ENCODE measurements at regions not wholly inside any gene's neighbourhood (a gene's known extent, or its start where the extent isn't known, plus 50 kb on each side); places are given as distances from the start of the nearest gene placed in this dataset.

- TF ChIP-seq ZNF274 (IDR thresholded peaks at IDR 0.05; ENCODE audit: low read depth, low read length) = no peak
- H3K4me3 ChIP-seq (ENCODE audit: low read length) = no peak overlapping the region
These were observed 242.7 kb upstream of the ZSWIM2 start for GRCh38 chr2:187091664-187092063.

GRCh38 chr2:187084524-187084923 lies 235.6 kb upstream of the ZSWIM2 start:
- TF ChIP-seq ZNF274 (IDR thresholded peaks at IDR 0.05; ENCODE audit: low read depth, low read length) = no peak

DNA sequence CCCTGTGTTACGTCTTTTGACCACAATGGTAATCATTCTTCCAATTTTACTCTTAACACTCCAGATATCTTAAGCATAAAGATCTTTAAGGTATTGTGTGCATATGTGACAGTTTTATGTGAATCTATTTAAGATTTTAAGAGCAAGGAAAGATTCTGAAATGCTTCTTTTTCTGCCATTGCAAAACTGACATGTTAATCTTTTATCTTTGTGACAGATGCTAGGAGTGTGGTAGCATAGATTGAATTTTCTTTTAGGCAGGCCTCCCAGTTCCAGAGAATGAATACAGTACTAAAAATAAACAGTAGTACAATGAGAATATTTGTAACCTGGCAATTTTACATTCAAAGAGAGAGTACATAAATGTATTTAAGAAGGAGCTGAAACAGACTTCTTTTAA lies 232.5 kb upstream of the ZSWIM2 start:
- no peak overlapping the region for H3K4me3 ChIP-seq (ENCODE audit: low read length)
- TF ChIP-seq ZNF274 (IDR thresholded peaks at IDR 0.05; ENCODE audit: low read depth, low read length) = no peak

More at GRCh38 chr2:187084524-187084923, 235.6 kb upstream of the ZSWIM2 start:
- no peak overlapping the region for H3K4me3 ChIP-seq (ENCODE audit: low read length)

DNA sequence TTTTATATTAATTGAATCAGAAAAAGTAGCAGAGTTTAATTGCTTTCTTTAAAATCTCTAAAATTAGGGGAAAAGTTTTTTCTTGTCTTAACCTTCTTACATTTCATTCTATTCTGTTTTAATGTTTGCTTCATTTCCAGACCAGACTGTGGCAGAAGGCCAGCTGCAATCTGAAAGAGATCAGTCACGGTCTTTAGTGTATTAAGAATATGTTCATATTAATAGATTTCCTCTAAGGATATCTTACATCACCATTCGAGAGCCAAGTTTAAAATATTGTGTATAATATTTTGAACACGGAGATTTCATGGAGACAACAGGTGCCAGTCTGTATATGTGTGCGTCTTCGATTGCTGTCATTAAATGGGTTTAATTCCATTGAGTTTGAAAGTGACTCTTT lies 230.9 kb upstream of the ZSWIM2 start:
- TF ChIP-seq ZNF274 (IDR thresholded peaks at IDR 0.05; ENCODE audit: low read depth, low read length) = no peak
- H3K4me3 ChIP-seq (ENCODE audit: low read length) = no peak overlapping the region

DNA sequence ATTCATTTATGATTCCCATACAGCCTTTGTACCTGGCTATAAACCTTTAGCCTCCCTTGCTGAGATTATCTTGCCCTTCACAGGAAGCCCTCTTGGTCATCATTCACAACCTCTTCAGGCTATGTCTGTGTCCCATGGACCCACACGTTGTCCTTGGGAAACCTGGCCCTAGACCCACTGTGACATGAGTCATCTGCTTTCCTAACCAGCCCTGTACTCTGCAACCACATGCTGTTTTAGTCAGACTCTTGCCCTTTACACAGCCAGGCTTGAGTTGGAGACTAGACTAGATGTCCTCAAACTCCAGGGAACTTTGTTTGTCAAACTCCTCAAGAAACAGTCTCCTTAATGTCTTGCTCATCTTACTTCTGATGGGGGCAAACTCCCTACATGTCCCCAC lies 229.3 kb upstream of the ZSWIM2 start:
- no peak overlapping the region for H3K4me3 ChIP-seq (ENCODE audit: low read length)
- TF ChIP-seq ZNF274 (IDR thresholded peaks at IDR 0.05; ENCODE audit: low read depth, low read length) = no peak

DNA sequence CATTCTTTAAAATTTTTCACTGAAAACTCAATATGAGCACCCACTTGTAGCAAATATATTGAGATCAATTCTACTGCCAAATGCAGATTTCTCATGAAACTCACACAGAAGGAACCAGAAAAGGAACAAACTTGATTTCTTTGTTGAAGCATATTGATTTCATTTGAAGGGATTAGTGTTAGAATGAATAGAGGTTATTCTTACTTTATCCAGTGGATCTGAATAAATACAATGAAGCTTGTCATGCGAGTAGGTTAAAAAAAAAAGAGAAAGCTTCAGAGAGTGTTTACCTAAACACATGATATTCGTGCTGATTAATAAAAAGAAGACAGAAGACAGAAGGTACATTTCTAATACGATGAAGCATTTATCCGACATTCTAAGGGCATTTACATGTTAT lies 226.7 kb upstream of the ZSWIM2 start:
- H3K4me3 ChIP-seq (ENCODE audit: low read length) = no peak overlapping the region
- no peak for TF ChIP-seq ZNF274 (IDR thresholded peaks at IDR 0.05; ENCODE audit: low read depth, low read length)

DNA sequence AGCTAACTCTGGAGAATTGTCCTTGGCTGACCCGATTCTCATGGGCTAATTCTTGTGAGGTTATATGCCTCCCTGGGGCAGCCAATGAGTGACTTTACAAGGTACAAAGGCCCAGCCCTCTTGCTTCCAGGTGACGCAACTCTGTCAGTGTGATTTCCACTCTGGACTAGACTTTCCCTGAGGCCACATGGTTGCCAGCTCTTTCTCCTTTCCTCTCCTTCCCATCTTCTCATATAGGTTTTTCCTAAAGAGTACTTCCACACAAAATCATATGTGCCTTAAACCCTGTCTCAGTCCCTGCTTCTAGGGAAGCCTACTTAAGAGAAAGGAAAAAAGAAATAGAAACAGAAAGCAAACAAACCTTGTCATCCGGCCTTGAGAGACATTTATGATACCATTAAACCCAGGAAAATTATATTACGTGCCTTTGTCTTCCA lies 226.2 kb upstream of the ZSWIM2 start:
- TF ChIP-seq ZNF274 (IDR thresholded peaks at IDR 0.05; ENCODE audit: low read depth, low read length) = no peak
- no peak overlapping the region for H3K4me3 ChIP-seq (ENCODE audit: low read length)

DNA sequence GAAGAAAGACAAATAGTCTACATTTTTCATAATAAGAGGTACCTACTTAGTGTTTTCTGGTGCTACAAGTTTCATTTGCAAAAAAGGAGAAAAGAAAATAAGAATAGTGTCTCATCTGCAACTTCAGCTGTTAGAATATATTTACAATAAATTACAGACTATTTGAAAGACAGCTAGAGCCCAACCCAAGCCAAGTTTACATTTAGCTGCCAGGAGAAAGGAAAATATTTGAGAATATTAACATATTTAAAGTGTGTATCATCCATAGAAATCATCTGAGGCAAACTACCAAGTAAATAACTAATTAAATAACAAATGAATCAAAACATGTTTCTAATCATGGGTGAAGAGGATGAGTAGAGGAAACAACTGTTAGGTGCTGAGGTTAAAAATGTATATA lies 209.2 kb upstream of the ZSWIM2 start:
- TF ChIP-seq ZNF274 (IDR thresholded peaks at IDR 0.05; ENCODE audit: low read depth, low read length) = no peak

DNA sequence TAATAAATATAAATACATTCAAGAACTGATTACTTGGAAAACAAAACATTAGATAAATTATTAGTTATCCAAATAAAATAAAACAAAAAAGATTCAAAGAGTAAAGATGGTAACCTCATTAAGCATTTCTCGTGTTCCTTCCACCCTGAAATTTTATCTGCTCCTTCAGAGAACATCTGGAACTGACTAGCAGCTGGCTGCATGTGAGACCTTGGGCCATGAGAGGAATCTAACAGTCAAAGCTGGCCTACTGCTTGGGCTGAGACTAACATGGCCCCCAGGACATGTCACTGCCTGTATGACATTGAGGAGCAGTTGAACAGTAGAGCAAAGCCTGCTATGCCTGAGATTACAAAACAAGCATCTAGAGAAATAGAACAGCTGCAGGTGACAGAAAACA lies 208.5 kb upstream of the ZSWIM2 start:
- no peak for TF ChIP-seq ZNF274 (IDR thresholded peaks at IDR 0.05; ENCODE audit: low read depth, low read length)
- H3K4me3 ChIP-seq (ENCODE audit: low read length) = no peak overlapping the region

More for the DNA sequence above, 209.2 kb upstream of the ZSWIM2 start:
- H3K4me3 ChIP-seq (ENCODE audit: low read length) = no peak overlapping the region

DNA sequence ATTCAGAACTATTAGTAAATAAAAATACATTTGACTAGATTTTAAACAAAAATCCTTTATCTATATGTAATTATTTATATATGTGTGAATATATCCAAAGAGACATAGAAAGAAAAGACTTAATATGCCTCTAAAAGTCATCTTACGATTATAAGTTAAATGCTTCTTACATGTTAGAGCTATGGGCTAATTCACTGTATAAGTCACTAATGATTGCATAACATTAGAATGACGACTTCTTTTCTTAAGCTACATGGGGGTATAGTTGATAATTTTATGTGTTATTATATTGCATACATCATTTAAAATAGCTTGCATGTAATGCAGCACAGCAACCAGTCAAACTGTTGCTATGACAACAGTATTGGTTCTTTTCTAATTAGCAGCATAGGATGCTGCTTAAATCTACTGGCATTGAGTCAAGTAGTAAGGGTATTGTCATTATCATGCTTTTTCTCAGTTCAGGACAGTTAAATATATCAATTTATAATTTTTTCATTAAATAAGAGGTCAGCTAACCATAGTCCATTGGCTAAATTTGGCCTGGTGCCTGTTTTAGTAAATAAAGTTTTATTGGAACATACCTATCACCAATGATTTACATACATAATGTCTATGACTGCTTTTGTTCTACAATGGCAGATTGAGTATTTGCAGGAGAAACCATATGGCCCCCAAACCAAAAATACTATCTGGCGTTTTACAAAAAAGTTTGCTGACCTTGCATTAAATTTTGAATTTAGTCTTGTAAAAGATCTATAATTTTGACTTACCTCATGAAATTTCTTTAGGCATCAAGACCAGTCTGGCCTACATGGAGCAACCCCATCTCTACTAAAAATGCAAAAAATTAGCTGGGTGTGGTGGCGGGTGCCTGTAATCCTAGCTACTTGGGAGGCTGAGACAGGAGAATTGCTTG lies 207.7 kb upstream of the ZSWIM2 start:
- no peak for TF ChIP-seq ZNF274 (IDR thresholded peaks at IDR 0.05; ENCODE audit: low read depth, low read length)
- no peak overlapping the region for H3K4me3 ChIP-seq (ENCODE audit: low read length)

DNA sequence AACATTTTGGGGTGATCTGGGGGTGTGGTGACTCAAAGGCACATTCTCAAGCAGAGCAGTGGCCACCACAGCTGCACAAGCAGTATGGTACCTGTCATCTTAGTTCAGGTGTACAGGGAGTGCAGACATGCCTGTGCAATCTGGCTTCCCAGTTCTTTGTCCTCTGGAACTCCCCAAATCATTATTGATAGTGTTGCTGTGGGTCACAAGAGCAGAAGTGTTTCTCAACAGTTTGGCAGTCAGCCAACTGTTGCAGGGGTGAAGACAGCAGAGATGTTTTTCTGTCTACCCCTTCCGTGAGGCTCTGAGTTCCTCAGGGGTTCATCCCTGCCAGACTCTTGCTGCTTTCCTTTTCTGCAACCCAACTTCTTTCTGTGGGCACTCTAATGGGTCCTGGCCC lies 206.5 kb upstream of the ZSWIM2 start:
- no peak overlapping the region for H3K4me3 ChIP-seq (ENCODE audit: low read length)
- no peak for TF ChIP-seq ZNF274 (IDR thresholded peaks at IDR 0.05; ENCODE audit: low read depth, low read length)

- TF ChIP-seq ZNF274 (IDR thresholded peaks at IDR 0.05; ENCODE audit: low read depth, low read length) = no peak
- H3K4me3 ChIP-seq (ENCODE audit: low read length) = no peak overlapping the region
These were observed 205.7 kb upstream of the ZSWIM2 start for GRCh38 chr2:187054501-187055319.

- TF ChIP-seq ZNF274 (IDR thresholded peaks at IDR 0.05; ENCODE audit: low read depth, low read length) = no peak
- H3K4me3 ChIP-seq (ENCODE audit: low read length) = no peak overlapping the region; the same call in 1 of the 2 replicates
These were observed 202.4 kb upstream of the ZSWIM2 start for GRCh38 chr2:187051350-187051749.

- H3K4me3 ChIP-seq (ENCODE audit: low read length) = no peak overlapping the region
- no peak for TF ChIP-seq ZNF274 (IDR thresholded peaks at IDR 0.05; ENCODE audit: low read depth, low read length)
These were observed 201.5 kb upstream of the ZSWIM2 start for GRCh38 chr2:187050409-187050998.
